NCI-H1105 treated with DMSO at 0.1 percent for 48 hours (cell line): ENCODE measurements at regions not wholly inside any gene's neighbourhood (a gene's known extent, or its start where the extent isn't known, plus 50 kb on each side); places are given as distances from the start of the nearest gene placed in this dataset.
"Not testable (repeated sequence)": the region's sequence is repeated elsewhere in the genome, so short reads cannot be mapped to it uniquely, and the experiment has no call there.

Experiments
- DNase-seq: peaks from one replicate; lab custom pipeline; 2025; lab: John Stamatoyannopoulos, UW

DNA sequence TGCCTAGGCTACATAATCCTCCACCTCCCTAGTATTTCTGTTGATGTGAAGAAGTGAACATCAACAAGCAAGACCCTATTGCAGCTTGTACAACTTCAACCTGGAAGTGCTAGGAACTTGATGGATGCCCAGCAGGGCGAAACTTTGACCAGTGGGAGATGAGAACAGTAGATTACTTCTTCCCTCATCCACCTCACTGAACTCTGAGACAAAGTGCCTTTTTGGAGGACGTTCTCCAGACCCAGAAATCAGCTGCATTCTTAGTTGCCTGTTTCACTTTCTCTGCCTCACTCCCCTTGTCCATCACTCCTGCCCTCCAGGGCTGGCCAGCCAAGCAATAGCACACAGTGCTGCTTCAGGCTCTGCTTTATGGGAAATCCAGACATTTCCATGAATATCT, 683.4 kb downstream of the GALC start:
- no peak for DNase-seq

DNA sequence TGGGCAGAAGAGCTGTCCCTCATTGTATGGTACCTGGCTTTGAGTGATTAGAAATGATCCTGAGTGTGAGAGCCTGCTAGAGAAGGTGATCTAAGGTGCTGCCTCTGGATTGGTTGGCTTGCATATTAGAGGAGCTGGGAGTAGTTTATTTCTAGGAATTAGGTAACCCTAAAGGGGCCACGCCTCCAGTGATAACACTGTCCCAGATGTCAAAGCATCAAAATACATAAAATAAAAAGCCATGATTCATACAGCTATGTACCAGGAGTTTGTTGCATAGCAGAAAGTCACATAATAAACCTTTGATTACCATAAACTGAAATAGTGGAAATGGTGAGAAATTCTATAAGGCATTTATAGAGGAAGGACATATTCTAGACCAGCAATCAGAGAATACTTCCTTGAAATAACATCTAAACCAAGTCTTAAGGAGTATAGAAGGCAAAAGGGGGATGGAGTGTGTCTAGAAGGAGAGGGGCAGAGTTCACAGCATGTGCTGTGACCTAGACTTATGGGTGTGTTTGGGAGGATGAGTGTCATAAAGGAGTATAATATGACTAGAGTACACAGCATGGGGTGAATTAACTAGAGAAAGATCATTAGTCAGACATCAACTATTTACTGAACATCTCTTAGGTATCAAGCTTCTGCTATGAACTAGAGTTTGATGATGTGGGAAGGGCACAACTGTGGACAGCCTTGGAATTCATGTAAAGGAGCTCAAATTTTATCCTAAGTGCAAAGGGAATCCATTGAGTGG, 686.4 kb downstream of the GALC start:
- no peak for DNase-seq

DNA sequence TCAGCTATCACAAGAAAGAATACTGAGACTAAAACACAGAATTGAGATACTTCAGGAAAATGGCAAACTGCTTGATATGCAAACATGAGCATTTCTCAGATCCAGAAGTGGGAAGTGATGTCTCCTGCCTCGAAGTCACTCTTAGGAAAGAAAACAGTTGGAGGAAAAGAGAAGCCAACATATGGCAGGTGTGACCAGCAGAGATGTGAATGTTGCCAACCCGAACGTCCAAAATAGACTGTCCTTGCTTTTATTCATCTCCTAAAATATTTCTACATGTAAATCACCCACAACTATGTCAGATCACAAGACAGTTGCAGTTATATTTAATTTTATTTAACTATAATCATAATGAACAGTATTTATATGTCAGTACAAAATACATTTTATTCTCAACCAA, 687.6 kb downstream of the GALC start:
- DNase-seq, result no peak

DNA sequence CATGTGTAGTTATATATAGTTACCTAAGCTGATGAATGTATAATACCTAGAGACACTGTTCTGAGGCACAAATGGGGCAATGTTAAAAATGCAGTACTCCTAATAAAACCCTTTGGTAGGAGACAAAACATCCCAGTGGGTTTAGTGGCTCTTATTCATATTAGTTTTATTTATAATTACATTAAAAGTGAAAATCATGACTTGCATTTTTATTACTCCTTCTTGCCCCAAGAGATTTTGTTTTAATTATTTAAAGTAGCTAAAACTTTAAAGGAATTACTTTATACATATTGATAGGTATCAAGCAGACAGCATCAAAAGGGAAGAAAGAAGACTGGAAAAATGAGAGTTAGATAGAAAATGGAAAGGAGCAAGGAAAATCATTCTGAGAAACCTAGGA, 688.6 kb downstream of the GALC start:
- DNase-seq, result no peak

DNA sequence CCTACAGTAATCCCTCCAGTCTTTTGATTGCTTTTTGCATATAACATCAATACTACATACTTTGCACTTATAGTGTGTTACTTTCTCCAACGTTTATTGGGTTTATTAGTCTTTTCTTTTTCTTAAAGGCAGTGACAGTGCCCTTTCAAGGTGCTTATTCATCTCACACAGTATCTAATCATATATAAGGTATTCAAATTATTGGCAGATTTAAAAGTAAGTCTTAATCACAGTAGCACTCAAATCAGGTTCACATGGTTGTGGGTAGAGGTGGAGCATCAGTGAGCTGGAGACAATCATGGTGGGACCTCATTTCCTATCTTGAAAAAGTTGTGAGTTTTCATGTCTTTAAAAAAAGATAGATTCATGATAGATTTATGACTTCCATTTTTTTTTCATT, 706.2 kb downstream of the GALC start:
- no peak for DNase-seq

DNA sequence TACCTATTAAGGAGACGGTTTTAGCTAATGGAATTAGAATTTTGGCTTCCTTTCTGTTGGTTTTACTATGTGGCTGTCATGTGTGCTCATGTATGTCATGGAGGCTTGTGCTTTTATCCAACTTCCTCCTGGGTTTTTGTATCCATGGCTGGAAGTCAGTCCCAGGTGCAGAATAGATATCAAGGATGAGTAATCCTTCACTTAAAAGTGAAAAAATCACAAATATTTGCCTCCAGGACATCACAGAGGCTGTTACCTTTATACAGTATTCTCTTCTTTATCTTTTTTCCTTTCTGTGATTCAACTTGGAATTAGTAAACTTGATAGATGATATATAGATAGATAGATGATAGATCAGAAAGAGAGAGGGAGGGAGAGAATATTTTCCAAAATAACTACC, 706.8 kb downstream of the GALC start:
- DNase-seq, result no peak

DNA sequence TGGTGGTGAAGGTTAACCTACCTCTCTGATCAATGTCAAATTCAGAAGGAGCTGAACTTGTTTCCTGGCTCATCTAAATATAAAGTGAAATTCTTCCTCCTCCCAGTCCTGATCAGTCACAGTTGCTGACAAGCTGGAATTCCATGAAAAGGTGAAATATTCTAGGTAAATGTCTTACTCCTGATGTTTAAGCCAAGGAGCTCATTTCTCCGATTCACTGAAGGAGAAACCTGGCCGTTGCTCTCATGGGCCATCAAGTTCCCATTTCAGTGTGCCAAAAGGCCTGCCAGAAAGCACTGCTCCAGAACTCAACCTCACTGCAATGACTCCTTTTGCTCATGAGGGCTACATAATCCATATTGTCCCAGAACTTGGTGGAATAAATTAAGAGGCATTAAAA, 707.5 kb downstream of the GALC start:
- no peak for DNase-seq

DNA sequence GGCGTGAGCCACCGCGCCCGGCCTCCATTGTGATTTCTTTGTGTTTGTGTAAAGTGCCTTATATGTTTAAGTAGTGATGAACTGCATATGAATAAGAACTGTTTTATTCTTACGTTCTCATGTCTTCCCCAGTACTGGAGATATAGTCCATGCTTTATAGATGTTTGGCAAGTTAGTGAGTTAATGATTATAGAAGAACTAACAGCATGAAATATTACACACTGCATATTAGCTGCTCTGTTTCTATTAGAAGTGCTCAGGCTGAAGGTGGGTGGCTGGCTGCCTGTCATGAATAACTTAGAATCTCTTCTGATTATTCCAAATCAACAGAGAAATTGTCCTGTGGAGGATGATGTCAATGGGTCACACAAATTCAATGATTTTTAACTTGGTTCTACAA, 709.4 kb downstream of the GALC start:
- no peak for DNase-seq

DNA sequence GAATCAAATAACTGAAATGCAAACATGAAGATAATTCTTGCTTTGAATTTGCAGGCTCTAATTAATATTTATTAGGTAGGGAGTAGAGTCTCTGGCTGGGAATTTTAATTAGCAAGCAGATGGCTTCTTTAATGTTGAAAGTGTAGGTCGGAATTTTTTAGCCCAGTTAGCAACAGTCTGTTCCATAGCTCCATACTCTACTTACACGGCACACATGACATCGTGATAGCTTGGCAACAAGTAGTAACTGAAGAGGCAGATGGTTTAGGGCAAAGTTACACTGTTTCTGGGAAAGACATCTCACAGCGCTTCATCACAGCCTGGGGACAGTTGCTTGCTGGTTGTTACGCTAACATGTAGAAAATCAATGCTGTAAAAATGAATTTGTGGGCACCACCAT, 710.7 kb downstream of the GALC start:
- no peak for DNase-seq

DNA sequence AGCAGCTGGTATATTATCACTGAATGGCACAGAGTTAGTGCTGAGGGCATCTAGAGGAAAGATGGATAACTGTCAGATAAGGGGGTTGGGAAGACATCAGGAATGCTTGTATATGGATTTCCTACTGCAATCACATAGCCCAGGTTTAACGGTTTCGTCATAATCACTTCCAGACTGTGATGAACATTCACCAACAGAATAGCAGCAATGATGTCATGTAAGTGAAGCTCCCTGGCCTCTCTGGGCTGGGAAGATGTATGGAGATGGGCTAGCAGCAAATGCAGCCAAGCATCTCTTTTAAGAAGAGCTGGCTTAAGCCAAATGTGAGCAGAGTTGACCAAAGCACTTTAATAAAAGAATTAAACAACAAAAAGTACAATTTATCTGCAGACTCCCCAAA, 714.6 kb downstream of the GALC start:
- DNase-seq, result no peak

DNA sequence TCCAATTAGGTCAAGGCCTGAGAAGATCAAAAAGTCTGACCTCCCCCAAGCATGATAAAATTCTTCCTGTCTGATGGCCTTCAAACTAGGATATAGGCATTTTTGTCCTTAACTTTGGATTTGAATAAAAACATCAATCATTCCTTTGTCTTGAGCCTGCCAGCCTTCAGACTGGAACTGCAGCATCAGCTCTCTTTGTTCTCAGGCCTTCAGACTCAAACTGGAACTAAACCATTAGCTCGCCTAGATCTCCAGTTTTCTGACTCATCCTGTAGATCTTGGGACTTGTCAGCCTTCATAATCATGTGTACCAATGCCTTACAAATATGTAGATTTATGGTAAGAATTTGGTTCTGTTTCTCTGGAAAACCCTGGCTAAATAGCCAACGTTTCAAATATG, 721.7 kb downstream of the GALC start:
- no peak for DNase-seq

DNA sequence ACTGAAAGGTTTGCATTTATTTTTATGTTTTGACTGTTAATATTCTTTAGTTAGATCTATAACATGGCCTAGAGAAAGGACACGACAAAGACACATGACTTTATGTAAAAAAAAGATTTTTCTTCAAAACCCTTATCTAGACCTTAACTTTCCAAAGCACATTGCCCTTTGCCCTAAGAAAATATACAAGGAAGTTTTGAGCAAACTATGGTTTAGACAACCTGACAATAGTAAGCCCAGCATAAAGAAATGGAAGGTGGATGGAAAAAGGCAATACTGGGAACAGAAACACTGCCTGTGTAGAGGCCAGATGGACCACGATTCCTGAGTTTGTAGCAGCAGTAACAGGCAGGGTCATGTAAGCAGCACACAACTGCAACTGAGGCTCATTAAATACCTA, 724.0 kb downstream of the GALC start:
- no peak for DNase-seq

DNA sequence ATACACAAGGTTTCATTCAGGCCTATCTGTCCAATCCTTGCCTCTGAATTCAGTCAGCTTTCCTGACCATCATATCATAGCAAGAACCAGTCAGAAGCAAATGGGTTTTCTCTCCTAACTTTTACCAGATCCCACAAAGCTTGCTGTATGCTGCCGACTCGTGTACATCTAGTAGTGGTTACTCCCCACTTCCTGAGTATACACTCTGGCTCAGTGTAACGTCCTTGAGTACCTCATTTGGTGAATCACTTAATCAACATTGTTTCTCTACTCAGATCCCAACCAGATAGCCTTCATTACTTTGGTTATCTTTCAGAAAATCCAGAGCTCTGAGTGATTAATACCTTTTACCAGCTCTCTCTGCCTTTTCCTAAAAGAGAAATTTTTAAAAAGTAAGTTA, 728.2 kb downstream of the GALC start:
- no peak for DNase-seq

DNA sequence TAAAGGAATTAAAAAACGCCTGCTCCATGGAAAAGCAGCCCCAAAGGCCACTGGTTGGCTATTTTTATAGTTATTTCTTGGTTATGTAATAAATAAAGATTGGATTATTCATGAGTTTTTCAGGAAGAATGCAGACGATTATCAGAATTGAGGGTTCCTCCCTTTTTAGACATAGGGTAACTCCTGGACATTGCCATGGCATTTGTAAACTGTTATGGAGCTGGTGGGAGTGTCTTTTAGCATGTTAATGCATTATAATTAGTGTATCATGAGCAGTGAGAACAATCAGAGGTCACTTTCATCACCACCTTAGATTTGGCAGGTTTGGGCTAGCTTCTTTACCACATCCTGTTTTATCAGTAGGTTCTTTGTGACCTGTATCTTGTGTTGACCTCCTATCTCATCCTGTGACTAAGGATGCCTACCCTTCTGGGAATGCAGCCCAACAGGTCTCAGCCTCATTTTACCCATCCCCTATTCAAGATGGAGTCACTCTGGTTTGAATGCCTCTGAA, 728.7 kb downstream of the GALC start:
- DNase-seq, result no peak

DNA sequence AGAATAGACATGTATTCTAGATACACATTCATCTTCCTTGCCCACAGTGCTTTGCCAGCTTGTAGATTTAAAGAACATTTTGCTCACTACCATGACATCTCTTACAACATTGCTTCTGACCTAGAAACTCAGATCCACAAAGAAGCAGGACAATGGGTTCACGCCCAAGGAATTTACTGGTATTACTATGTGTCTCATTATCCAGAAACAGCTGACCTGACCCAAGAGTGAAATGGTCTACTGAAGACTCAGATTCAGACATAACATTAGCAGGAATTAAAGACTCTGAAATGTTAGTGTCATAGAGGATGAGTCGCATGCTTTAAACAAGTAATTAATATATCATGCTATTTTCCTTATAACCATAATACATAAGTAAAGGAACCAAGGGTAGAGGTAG, 731.4 kb downstream of the GALC start:
- no peak for DNase-seq

DNA sequence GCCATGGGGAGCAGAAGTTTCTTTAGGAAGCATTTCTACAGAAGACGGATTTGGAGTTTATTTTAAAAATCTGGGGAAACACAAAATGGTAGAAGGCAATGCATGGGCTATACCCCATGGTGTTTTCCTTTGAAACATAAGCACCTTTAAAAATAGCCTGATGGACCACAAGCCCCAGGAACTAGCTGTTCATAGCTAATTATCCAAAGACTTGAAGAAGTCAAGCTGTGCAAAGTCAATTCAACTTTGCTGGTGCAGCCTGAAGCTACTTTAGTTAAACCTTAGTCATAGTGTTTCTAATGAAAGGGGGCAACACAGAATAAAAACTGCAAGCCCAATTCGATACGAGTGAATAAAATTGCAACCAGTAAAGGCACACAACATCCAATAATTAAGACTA, 732.5 kb downstream of the GALC start:
- DNase-seq, result no peak

DNA sequence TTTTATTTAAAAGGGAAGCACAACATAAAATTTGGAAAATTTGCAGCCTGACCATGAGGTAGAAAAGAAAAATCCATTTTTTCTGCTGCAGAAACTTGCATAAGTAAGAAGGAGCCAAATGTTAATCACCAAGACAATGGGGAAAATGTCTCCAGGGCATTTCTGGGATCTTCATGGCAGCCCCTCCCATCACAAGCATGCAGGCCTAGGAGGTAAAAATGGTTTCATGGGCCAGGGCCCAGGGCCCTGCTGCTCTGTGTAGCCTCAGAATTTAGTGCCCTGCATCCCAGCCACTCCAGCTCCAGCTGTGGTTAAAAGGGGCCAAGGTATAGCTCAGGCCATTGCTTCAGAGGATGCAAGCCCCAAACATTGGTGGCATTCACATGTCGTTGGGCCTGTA, 735.6 kb downstream of the GALC start:
- no peak for DNase-seq

DNA sequence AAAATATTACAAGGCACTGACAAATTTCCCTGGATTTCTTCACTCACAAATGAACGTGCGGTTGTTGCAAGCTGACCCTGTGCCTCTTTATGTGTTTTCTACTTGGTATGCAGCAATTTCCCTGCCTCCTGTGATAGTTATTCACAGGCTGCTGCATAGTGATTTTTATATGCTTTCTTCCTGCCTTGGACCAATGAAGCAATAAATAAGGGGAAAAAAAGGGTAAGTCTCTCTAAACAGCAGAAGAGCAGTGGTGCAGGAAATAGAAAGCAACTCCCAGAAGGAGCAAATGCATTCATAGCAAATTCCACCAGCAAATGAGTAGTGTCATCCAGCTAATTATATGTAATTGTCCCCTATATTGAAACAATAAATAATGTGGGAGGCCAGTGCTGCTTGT, 737.9 kb downstream of the GALC start:
- no peak for DNase-seq

DNA sequence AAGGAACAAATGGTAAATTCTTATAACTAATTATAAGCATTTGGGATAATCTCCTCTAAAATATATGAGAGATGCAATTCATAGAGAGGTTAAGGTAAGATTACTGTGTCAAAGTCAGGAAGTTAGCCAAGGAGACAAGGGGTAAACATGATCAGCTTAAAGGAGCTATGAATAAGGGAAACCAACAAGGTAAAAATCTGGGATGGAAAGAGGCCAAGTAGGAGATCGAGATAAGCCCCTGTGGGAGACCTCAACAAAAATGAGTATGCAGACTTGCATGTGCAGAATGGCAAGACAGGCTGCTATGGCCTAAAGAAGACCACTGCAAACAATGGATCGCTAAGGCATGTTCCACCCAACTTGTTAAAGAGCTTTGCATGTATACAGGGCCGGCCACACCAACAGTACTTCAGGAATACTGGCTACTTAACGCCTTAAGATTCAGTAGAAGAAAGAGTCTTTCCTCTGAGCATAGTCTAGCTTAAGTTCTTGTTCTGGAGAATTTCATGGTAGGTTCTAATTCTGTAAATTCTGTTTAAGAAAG, 738.6 kb downstream of the GALC start:
- no peak for DNase-seq

DNA sequence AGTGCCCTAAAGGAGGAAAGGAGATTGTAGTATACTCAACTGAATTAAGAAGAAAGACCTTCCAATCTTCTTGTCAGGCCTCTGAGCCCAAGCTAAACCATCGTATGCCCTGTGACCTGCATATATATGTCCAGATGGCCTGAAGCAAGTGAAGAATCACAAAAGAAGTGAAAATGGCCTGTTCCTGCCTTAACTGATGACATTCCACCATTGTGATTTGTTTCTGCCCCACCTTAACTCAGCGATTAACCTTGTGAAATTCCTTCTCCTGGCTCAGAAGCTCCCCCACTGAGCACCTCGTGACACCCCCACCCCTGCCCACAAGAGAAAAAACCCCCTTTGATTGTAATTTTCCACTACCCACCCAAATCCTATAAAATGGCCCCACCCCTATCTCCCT, 739.2 kb downstream of the GALC start:
- DNase-seq, result not testable (repeated sequence)

DNA sequence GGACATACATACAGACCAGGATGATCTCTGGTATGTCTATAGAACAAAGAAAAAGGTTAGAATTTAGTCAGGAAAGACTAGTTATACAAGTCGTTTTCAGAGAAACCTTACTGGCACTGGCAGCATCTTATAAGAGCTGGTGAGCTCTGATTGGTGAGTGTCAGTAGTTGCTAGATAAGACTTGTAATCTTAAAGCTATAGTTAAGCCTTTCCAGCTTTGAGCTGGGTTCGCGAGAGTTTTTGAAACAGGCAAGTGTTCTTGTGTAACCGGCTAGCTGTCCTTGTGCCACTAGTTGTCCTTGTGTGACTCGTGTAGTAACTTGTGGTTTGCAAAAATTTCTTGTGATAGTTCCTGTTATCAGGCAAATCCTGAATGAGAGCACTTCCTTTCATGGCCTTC, 740.9 kb downstream of the GALC start:
- DNase-seq, result no peak

DNA sequence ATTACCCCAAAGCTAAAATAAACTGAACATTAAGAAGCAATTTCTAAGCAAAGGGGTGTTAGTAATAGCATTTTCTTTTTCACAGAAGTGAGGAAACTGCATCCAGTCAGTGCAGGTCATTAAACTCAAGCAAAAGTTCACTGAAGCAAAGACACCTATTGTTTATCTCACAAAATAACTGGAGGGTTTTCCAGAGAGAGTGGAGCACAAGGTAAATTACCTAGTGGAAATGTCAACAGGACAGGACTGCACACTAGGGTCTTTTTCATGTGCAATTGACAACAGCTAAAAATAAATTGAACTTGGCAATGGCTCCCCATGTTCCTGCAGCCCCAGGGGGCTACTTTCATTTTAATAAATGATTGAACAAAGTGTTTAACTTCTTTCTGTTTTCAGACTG, 742.0 kb downstream of the GALC start:
- peak; percentile 50 for DNase-seq

DNA sequence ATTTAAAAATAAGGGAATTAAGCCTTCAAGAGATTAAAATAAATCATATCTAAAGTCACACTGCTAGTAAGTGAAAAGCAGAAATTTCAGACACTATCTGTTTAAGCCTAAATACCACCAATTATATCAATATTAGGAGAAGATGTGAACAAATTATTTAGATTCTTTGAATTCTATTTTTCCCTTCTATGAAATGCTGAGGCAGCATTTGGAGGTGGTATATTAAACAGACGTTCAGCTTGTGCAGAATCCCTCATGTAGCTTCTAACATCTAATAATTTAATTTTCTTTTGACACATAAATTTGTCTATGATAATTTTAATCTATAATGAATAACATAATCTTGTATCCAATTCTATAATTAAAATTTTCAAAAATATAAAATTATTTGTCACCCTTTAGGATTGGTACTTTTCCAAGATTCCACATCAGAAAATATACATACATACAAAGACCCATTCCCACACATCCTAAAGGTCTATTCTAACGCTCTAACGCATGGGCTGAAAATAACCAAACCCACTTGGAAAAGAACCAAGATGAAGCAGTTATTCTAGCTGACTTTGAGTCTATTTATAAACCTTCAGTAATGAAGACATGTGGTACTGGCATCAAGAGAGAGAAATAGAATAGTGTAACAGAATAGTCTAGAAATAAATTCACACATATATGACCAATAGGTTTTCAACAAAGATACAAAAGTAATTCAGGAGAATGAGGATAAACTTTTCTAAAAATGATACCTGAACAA, 751.8 kb downstream of the GALC start:
- no peak for DNase-seq
